GM23248 (cell line): ENCODE measurements at regions not wholly inside any gene's neighbourhood (a gene's known extent, or its start where the extent isn't known, plus 50 kb on each side); places are given as distances from the start of the nearest gene placed in this dataset.

Experiments used
- EZH2 ChIP-seq: fragments of 200-600 bp; sonication (generic); IDR thresholded peaks from 2 replicates; pipeline ENCODE4 v1.6.1; 2018; ENCODE audit warnings: antibody characterized with exemption, mild to moderate bottlenecking; ENCODE audit not compliant: insufficient read depth, poor library complexity, severe bottlenecking
- EZH2phosphoT487 ChIP-seq: fragments of 200-600 bp; sonication (generic); IDR thresholded peaks from 2 replicates; pipeline ENCODE4 v1.6.1; 2018; ENCODE audit warnings: antibody characterized with exemption, moderate library complexity, mild to moderate bottlenecking, low read depth; ENCODE audit not compliant: insufficient read depth

GRCh38 chr18:37636831-37637477 is 71.4 kb upstream of the CELF4 start:
- TF ChIP-seq EZH2 (no peak), EZH2phosphoT487 (no peak)
